Endometrial microvascular endothelial cells (primary cell): ENCODE measurements at regions not wholly inside any gene's neighbourhood (a gene's known extent, or its start where the extent isn't known, plus 50 kb on each side); places are given as distances from the start of the nearest gene placed in this dataset.

Experiments used
- in situ Hi-C: cut with HindIII; loops from 2 replicates; pipeline ENCODE4 v1.10.0; 2017; ENCODE audit warnings: low sequenced_read_pairs, low pct_unique_long_range_greater_than_20kb; ENCODE audit errors: inconsistent ontology term

- in situ Hi-C loops = no loop called here
Observed at GRCh38 chr1:80258659-80259058, 1252.1 kb upstream of the ADGRL4 start.

- in situ Hi-C loops = no loop called here
Observed at GRCh38 chr1:80251591-80251990, 1245.1 kb upstream of the ADGRL4 start.

GRCh38 chr1:80251171-80251570 is 1244.6 kb upstream of the ADGRL4 start:
- in situ Hi-C loops = no loop called here

GRCh38 chr1:80250573-80251168 is 1244.1 kb upstream of the ADGRL4 start:
- in situ Hi-C loops = no loop called here

GRCh38 chr1:80249699-80250098 is 1243.2 kb upstream of the ADGRL4 start:
- in situ Hi-C loops = no loop called here

DNA sequence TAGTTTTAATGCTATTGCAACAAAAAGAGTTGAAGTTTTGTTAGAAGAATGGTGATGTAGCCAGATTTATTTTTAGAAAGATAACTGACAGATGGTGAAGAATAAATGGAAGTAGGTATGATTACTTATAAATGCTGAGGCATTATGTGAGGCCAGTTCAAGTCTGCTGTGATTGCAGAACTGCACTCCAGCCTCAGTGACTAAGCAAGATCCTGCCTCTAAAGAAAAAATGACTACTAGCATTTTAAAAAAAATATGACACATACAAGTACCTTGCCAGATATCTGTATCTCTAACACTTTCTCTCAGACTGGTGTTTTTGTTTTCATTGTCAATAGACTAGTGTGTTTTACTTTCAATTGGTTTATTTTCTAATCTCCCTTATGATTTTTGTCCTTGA is 1242.4 kb upstream of the ADGRL4 start:
- in situ Hi-C loops = no loop called here

GRCh38 chr1:80245813-80246212 is 1239.3 kb upstream of the ADGRL4 start:
- in situ Hi-C loops = no loop called here

DNA sequence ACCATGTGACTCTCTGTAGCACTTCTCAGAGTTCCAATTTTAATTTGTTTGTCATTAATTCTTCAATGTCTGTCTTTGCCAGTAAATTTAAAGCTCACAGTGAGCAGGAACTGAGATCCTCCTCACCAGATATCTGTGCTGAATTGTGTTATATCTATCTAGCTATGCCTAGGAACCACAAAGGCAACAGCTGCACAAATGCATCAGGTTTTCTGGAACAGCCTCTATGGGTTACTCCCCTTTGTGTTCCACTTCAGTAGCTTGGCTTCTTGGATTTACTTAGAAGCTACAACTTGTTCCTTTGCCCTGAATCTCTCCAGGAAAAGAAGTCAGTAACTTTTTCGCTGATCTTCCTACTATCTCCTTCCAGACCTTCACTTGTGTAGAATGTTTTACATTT is 1237.8 kb upstream of the ADGRL4 start:
- in situ Hi-C loops = no loop called here

- in situ Hi-C loops = no loop called here
Observed at GRCh38 chr1:80241566-80241965, 1235.0 kb upstream of the ADGRL4 start.

- in situ Hi-C loops = no loop called here
Observed at GRCh38 chr1:80225510-80225909, 1219.0 kb upstream of the ADGRL4 start.

DNA sequence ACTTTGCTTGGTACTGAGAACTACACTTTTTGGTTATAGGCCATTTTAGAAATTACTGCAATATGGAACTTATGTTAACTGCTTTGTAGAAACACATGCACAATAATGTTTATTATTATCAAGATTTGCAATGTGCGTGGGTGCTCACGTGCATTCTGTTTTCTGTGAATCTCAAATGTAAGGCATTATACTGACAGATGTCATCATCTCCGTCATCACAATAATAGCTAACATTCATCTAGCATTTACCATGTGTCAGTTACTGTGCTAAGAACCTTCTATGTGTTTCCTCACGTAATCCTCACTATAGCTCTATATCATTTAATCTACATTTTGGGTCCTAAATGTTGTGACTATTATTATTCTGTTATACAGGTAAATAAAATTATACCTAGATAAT is 1214.8 kb upstream of the ADGRL4 start:
- in situ Hi-C loops = no loop called here

DNA sequence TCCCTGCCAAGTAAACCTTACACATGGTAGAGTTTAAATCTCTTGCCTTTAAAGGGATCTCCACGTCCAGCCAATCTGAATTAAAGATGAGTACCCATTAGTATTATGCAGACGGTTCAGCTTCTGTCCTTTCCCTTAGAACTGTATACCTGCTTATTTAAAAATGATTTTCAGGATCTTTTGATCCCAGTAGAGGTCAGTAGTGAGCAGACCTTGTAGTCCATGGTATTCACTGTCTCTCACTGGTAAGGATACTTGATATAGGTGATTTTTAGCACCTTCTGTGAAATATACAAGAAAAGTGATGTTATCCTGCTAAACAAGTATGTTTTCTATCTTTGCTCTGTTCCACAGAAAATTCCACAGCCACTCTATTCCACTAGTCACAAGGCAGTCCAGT is 1211.6 kb upstream of the ADGRL4 start:
- in situ Hi-C loops = no loop called here

DNA sequence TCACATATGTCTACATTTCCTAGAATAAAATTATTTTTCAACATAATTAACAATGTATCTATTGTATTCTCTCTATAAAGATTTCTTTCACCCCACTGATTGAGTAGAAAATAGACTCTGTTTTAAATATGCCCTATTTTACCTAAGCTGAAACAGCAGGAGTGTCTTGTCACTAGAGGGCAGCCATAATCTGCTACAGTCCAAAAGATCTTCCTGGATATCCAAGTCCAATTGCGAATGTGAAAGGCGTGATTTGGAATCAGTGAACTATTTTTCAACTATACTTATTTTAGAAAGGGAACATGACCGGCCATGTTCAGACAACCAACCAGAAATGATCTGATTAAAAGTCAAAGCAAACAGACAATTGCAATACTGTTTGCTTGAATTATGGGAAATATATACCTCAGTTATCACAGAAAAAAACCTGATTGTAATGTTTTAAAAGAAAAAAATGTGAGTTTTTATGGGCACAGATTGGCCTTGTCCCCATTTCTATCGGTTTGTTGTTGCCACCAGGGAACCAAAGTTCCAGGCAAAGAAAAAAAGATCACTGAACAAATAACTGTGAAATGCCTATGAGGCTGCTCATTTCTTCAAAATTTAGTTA is 1211.0 kb upstream of the ADGRL4 start:
- in situ Hi-C loops = no loop called here

DNA sequence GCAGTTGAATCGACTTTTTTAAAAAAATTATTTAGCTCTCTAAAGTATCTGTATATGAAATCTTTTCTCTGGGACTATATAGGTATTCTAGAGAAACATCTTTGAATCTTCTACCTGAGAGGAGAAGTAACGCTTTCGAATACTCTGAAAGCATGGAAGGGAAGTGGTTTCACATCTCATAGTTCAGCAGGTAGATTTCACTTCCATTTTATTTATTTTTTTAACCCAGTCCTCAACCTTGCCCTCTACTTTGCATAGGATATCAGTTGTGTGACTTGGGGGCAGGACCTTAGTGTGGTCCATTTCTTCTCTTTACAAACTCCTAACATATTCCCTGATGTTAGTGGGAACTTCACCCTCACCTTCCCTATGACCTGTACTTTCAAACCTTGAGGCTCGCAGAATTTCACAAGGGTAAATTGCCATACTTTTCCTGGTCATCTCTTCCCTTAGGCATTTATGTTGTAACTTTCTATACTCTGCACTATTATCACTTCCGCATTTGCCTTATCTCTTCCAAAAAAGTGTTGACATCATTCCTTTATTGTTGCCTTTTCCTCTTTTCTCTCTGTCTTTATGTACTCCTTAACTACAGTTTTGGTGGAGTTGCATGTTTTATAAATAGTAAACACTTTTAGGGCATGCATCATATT is 1208.5 kb upstream of the ADGRL4 start:
- in situ Hi-C loops = no loop called here

DNA sequence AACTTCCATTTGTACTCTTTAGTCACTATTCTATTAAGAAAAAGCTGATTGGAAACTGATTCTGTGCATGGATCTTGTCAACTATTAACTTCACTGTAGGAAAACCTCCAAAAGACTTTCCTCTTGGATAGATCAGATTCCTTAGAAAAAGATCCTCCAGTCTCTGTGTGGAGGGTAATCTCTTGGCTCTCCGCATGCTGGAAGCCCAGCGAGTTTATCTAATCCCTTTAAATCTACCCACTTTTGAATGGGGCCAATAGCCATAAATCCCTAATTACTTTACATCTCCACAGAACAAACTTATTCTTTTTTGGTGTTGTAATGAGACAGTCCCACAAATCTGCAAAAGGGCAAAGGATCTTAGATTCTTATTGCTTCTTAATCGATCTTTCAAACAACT is 1206.4 kb upstream of the ADGRL4 start:
- in situ Hi-C loops = no loop called here

GRCh38 chr1:80211691-80212380 is 1205.3 kb upstream of the ADGRL4 start:
- in situ Hi-C loops = no loop called here

DNA sequence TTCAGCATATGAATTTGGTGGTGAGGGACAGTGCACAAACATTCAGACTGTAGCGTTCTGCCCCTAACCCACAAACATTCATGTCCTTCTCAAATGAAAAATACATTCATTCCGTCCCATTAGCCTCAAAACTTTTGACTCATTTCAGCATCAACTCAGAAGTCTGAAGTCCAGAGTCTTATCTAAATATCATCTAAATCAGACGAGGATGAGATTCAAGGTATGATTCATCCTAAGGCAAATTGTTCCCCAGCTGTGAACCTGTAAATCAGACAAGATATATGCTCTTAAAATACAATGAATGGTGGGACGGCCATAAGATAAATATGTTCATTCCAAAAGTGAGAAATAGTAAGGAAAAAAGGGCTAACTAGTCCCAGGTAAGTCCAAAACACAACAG is 1195.6 kb upstream of the ADGRL4 start:
- in situ Hi-C loops = no loop called here

DNA sequence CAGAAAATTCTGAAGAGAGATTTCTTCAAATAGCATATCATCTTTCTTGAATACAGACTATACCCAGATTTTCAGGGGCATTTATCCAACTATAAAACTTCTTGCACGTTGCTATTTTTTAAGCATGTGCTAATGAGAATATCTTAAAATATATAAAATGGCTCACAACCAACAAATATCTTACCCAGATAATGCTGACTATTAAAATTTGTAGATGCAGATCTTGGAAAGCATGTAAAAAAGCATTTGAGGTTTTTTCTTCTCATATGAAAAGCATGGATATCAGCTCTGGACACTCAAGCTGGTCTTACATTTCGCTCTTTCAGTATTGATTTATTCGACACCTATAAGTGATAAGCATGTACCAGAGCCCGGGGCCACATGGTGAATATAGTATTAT is 1187.7 kb upstream of the ADGRL4 start:
- in situ Hi-C loops = no loop called here

GRCh38 chr1:80181418-80181817 is 1174.9 kb upstream of the ADGRL4 start:
- in situ Hi-C loops = no loop called here

DNA sequence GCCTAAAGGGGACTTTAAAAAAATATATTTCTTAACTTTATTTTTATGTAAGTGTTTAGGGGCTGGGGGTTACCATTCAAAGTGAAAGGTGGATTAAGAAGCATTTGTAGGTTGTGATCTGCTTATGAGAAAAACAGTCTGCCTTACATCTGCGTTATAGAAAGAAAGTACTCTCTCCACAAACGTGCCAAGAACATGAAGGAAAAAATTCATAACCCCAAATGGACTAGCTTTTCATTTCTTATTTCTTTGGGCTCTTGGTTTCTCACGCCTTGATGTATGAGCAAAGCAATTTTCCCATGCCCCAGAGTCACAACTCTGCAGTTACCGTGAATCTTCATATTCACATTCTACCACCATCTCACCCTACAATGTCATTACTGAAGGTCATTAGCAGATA is 1165.1 kb upstream of the ADGRL4 start:
- in situ Hi-C loops = no loop called here
